ENCODE measurements at regions not wholly inside any gene's neighbourhood (a gene's known extent, or its start where the extent isn't known, plus 50 kb on each side); places are given as distances from the start of the nearest gene placed in this dataset.

GRCh38 chr6:11330413-11330760 is 97.9 kb upstream of the NEDD9 start:
- intact Hi-C loops (cut with micrococcal nuclease), result no loop called here
- no peak overlapping the region for H3K4me3 Mint-ChIP-seq (ENCODE audit: unreplicated experiment)

GRCh38 chr6:11329726-11330412 is 97.4 kb upstream of the NEDD9 start:
- H3K27me3 Mint-ChIP-seq (ENCODE audit: insufficient read depth, unreplicated experiment), result no peaks in the 10 kb centered on the region
- CTCF ChIA-PET, result interaction anchor here (0.6 to 1.0 kb wide), 2 partner anchors 158 to 959 kb away, joined by 3 to 4 read pairs; no protein-coding TSS in a partner anchor
- TF ChIP-seq, protein P1, sequence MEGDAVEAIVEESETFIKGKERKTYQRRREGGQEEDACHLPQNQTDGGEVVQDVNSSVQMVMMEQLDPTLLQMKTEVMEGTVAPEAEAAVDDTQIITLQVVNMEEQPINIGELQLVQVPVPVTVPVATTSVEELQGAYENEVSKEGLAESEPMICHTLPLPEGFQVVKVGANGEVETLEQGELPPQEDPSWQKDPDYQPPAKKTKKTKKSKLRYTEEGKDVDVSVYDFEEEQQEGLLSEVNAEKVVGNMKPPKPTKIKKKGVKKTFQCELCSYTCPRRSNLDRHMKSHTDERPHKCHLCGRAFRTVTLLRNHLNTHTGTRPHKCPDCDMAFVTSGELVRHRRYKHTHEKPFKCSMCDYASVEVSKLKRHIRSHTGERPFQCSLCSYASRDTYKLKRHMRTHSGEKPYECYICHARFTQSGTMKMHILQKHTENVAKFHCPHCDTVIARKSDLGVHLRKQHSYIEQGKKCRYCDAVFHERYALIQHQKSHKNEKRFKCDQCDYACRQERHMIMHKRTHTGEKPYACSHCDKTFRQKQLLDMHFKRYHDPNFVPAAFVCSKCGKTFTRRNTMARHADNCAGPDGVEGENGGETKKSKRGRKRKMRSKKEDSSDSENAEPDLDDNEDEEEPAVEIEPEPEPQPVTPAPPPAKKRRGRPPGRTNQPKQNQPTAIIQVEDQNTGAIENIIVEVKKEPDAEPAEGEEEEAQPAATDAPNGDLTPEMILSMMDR (IDR thresholded peaks at IDR 0.05; ENCODE audit: unreplicated experiment), result no peak
- no peaks in the 10 kb centered on the region for H3K36me3 Mint-ChIP-seq (ENCODE audit: insufficient read depth, unreplicated experiment)
- no peak overlapping the region for H3K27ac Mint-ChIP-seq (ENCODE audit: low read depth, unreplicated experiment)
- H3K9me3 Mint-ChIP-seq (ENCODE audit: unreplicated experiment), result no peaks in the 10 kb centered on the region
- H3K4me3 Mint-ChIP-seq (ENCODE audit: unreplicated experiment), result no peak overlapping the region
- DNase-seq (ENCODE audit: unreplicated experiment), result no peak
- BruUV-seq (replicated peaks), result no TSS peak
- intact Hi-C loops (cut with micrococcal nuclease), result no loop called here
- no peaks in the 10 kb centered on the region for H3K4me1 Mint-ChIP-seq (ENCODE audit: insufficient read depth, unreplicated experiment)
- POLR2A ChIA-PET, result interaction anchor here (0.7 kb wide), 1 partner anchor 8 kb away, joined by 3 read pairs; no protein-coding TSS in a partner anchor

More at GRCh38 chr6:11330413-11330760, 97.9 kb upstream of the NEDD9 start:
- no peak overlapping the region for H3K27ac Mint-ChIP-seq (ENCODE audit: low read depth, unreplicated experiment)
- no peaks in the 10 kb centered on the region for H3K9me3 Mint-ChIP-seq (ENCODE audit: unreplicated experiment)
- ChIA-PET CTCF (interaction anchor here (0.6 kb wide), 1 partner anchor 959 kb away, joined by 3 read pairs; no protein-coding TSS in a partner anchor), POLR2A (interaction anchor here (0.5 kb wide), 1 partner anchor 122 kb away, joined by 4 read pairs; no protein-coding TSS in a partner anchor)
- no peaks in the 10 kb centered on the region for H3K4me1 Mint-ChIP-seq (ENCODE audit: insufficient read depth, unreplicated experiment)
- H3K36me3 Mint-ChIP-seq (ENCODE audit: insufficient read depth, unreplicated experiment), result no peaks in the 10 kb centered on the region
- DNase-seq (ENCODE audit: unreplicated experiment), result no peak
- no peaks in the 10 kb centered on the region for H3K27me3 Mint-ChIP-seq (ENCODE audit: insufficient read depth, unreplicated experiment)
- TF ChIP-seq, protein P1 (IDR thresholded peaks at IDR 0.05; ENCODE audit: unreplicated experiment), result no peak
- no TSS peak for BruUV-seq (replicated peaks)

- Mint-ChIP-seq H3K4me1 (ENCODE audit: insufficient read depth, unreplicated experiment) (no peaks in the 10 kb centered on the region), H3K9me3 (ENCODE audit: unreplicated experiment) (no peaks in the 10 kb centered on the region), H3K27me3 (ENCODE audit: insufficient read depth, unreplicated experiment) (no peaks in the 10 kb centered on the region), H3K27ac (ENCODE audit: low read depth, unreplicated experiment) (no peak overlapping the region), H3K4me3 (ENCODE audit: unreplicated experiment) (no peak overlapping the region), H3K36me3 (ENCODE audit: insufficient read depth, unreplicated experiment) (no peaks in the 10 kb centered on the region)
- CTCF ChIA-PET, result interaction anchor here (1.0 kb wide), 1 partner anchor 157 kb away, joined by 4 read pairs; no protein-coding TSS in a partner anchor
- POLR2A ChIA-PET, result interaction anchor here (0.7 to 1.0 kb wide), 2 partner anchors 7 to 10 kb away, joined by 3 read pairs; no protein-coding TSS in a partner anchor
- TF ChIP-seq, protein P1 (IDR thresholded peaks at IDR 0.05; ENCODE audit: unreplicated experiment), result no peak
- intact Hi-C loops (cut with micrococcal nuclease), result no loop called here
- no peak for DNase-seq (ENCODE audit: unreplicated experiment)
- BruUV-seq (replicated peaks), result no TSS peak
Observed at GRCh38 chr6:11328613-11329247, 96.3 kb upstream of the NEDD9 start.

DNA sequence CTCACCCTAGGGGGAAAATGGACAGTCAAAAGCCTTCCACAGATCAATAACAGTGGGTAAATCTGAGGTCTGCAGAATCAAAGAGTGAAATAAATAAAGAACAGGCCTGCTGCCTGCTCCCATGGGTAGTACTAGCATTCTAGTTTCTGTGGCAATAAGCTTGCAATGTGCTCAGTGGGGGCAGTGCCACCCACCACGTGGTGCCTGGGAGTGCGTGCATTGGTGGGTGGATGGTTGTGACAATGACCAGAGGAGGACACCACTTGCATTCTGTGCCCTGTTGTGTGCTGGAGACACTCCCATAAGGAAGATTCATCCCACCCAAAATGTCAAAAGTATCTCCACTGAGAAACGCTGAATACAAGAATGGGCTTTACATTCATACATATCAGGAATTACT is 95.5 kb upstream of the NEDD9 start:
- no TSS peak for BruUV-seq (replicated peaks)
- Mint-ChIP-seq H3K4me1 (ENCODE audit: insufficient read depth, unreplicated experiment) (no peaks in the 10 kb centered on the region), H3K4me3 (ENCODE audit: unreplicated experiment) (no peak overlapping the region), H3K27me3 (ENCODE audit: insufficient read depth, unreplicated experiment) (no peaks in the 10 kb centered on the region), H3K27ac (ENCODE audit: low read depth, unreplicated experiment) (no peak overlapping the region), H3K36me3 (ENCODE audit: insufficient read depth, unreplicated experiment) (no peaks in the 10 kb centered on the region), H3K9me3 (ENCODE audit: unreplicated experiment) (no peaks in the 10 kb centered on the region)
- intact Hi-C loops (cut with micrococcal nuclease), result no loop called here
- CTCF ChIA-PET, result no interaction called here
- TF ChIP-seq, protein P1 (IDR thresholded peaks at IDR 0.05; ENCODE audit: unreplicated experiment), result no peak
- DNase-seq (ENCODE audit: unreplicated experiment), result no peak
- POLR2A ChIA-PET, result interaction anchor here (1.0 kb wide), 1 partner anchor 10 kb away, joined by 3 read pairs; no protein-coding TSS in a partner anchor
